Transverse colon (tissue), 4 donors: ENCODE measurements at regions not wholly inside any gene's neighbourhood (a gene's known extent, or its start where the extent isn't known, plus 50 kb on each side); places are given as distances from the start of the nearest gene placed in this dataset.
"Not testable (repeated sequence)": the region's sequence is repeated elsewhere in the genome, so short reads cannot be mapped to it uniquely, and the experiment has no call there.

Experiments
- CTCF ChIP-seq, 5 experiments: fragments of 200-600 bp in 3 of 5; fragments of 450-650 bp in 2 of 5; sonication (generic) in 3 of 5; IDR thresholded peaks; 1 replicate in 2 of 5; 2 replicates in 3 of 5; pipeline ENCODE4 v1.5.1; 2016 to 2017; ENCODE audit warnings: antibody characterized with exemption in 5 of 5, inconsistent platforms in 3 of 5, mild to moderate bottlenecking in 2 of 5, moderate library complexity in 1 of 5
- EP300 ChIP-seq: sonication (generic); formaldehyde crosslinking; IDR thresholded peaks from one replicate; pipeline ENCODE4 v1.6.1; 2017; ENCODE audit warnings: antibody characterized with exemption, low read depth
- POLR2A ChIP-seq: fragments of 450-650 bp; IDR thresholded peaks from one replicate; pipeline ENCODE4 v1.6.1; 2016; ENCODE audit warnings: antibody characterized with exemption, mild to moderate bottlenecking, moderate library complexity
- POLR2AphosphoS5 ChIP-seq, 3 donors: sonication (generic); formaldehyde crosslinking; IDR thresholded peaks; one replicate each; pipeline ENCODE4 v1.6.1; 2016; ENCODE audit warnings: antibody characterized with exemption in 3 of 3

DNA sequence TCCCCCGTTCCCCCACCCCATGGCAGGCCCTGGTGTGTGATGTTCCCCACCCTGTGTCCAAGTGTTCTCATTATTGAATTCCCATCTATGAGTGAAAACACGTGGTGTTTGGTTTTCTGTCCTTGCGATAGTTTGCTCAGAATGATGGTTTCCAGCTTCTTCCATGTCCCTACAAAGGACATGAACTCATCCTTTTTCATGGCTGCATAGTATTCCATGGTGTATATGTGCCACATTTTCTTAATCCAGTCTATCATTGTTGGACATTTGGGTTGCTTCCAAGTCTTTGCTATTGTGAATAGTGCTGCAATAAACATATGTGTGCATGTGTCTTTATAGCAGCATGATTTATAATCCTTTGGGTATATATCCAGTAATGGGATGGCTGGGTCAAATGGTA is 135.0 kb upstream of the CCND2 start:
- TF ChIP-seq POLR2A; CTCF (IDR thresholded peaks at IDR 0.05); POLR2AphosphoS5 (IDR thresholded peaks at IDR 0.05); EP300: not testable (repeated sequence)
